ENCODE measurements at regions not wholly inside any gene's neighbourhood (a gene's known extent, or its start where the extent isn't known, plus 50 kb on each side); places are given as distances from the start of the nearest gene placed in this dataset.
"Not testable (repeated sequence)": the region's sequence is repeated elsewhere in the genome, so short reads cannot be mapped to it uniquely, and the experiment has no call there.

- TF ChIP-seq CTCF, POLR2A (IDR thresholded peaks at IDR 0.05): not testable (repeated sequence)
These were observed 87.7 kb downstream of the COPRS start for GRCh38 chr17:31771328-31771727.
